Endothelial cell (in vitro differentiated cells): ENCODE measurements at regions not wholly inside any gene's neighbourhood (a gene's known extent, or its start where the extent isn't known, plus 50 kb on each side); places are given as distances from the start of the nearest gene placed in this dataset.

Source experiments
- DNase-seq: peaks from one replicate; pipeline ENCODE4 v3.0.0; 2021; ENCODE audit warnings: low spot score
- H3K27ac Mint-ChIP-seq: one replicate; pipeline ENCODE4 v1.8.0; 2021; ENCODE audit warnings: mixed read lengths, inconsistent platforms; ENCODE audit not compliant: unreplicated experiment
- H3K27me3 Mint-ChIP-seq: one replicate; pipeline ENCODE4 v1.8.0; 2021; ENCODE audit warnings: mild to moderate bottlenecking, moderate library complexity, mixed read lengths, inconsistent platforms; ENCODE audit not compliant: unreplicated experiment
- H3K36me3 Mint-ChIP-seq: one replicate; pipeline ENCODE4 v1.8.0; 2021; ENCODE audit warnings: mild to moderate bottlenecking, low read depth, mixed read lengths, inconsistent platforms; ENCODE audit not compliant: unreplicated experiment
- H3K4me1 Mint-ChIP-seq: one replicate; pipeline ENCODE4 v1.8.0; 2021; ENCODE audit warnings: mild to moderate bottlenecking, mixed read lengths, inconsistent platforms; ENCODE audit not compliant: unreplicated experiment
- H3K4me3 Mint-ChIP-seq: one replicate; pipeline ENCODE4 v1.8.0; 2021; ENCODE audit warnings: mild to moderate bottlenecking, mixed read lengths, inconsistent platforms; ENCODE audit not compliant: unreplicated experiment
- H3K9me3 Mint-ChIP-seq: one replicate; pipeline ENCODE4 v1.8.0; 2021; ENCODE audit warnings: mixed read lengths, inconsistent platforms; ENCODE audit not compliant: unreplicated experiment
- TF ChIP-seq, protein P1 (sequence below): fragments of 200-600 bp; sonication (generic); IDR thresholded peaks from one replicate; pipeline ENCODE4 v1.5.0; 2021; ENCODE audit warnings: antibody characterized with exemption; ENCODE audit not compliant: unreplicated experiment

DNA sequence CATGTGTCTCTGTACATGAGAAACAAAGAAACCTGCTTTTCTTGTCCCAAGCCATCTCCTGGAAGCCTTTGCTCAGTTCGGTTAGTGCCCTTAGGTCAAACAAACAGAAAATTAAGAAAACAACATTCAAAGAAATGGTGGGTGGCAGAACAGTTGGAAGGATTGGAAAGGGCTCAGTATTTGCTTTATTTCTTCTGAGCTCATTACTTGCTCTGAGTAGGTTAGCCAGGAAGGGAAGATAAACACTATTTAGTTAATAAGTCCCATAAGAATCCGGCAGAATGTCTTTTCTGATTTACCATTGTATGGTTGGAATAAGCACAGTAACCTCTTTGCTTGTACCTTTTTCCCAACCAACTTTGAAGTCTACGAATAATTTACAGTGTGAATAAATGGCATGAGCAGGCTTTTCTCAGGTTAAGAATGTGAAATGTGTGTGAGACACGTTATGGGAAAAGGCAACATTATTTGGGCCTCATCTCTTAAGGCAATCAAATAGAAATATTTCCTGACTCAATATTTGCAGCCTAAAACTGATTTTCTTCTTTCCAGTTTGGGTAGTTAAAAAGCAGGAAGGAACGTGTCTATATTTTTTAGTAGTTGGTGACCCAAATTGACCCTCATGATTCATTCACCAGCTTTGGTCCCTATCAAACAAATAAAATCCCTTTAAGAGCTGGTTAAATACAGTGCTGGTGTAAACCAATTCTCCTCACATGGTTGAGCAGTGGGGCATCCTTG is 158.5 kb downstream of the DKK1 start:
- DNase-seq, result no peak
- TF ChIP-seq, protein P1, sequence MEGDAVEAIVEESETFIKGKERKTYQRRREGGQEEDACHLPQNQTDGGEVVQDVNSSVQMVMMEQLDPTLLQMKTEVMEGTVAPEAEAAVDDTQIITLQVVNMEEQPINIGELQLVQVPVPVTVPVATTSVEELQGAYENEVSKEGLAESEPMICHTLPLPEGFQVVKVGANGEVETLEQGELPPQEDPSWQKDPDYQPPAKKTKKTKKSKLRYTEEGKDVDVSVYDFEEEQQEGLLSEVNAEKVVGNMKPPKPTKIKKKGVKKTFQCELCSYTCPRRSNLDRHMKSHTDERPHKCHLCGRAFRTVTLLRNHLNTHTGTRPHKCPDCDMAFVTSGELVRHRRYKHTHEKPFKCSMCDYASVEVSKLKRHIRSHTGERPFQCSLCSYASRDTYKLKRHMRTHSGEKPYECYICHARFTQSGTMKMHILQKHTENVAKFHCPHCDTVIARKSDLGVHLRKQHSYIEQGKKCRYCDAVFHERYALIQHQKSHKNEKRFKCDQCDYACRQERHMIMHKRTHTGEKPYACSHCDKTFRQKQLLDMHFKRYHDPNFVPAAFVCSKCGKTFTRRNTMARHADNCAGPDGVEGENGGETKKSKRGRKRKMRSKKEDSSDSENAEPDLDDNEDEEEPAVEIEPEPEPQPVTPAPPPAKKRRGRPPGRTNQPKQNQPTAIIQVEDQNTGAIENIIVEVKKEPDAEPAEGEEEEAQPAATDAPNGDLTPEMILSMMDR, result no peak
- Mint-ChIP-seq H3K4me1 (no peaks in the 10 kb centered on the region), H3K27ac (no peak overlapping the region), H3K27me3 (no peaks in the 10 kb centered on the region), H3K4me3 (no peak overlapping the region), H3K9me3 (no peaks in the 10 kb centered on the region), H3K36me3 (no peaks in the 10 kb centered on the region)

GRCh38 chr10:52474265-52474664 is 160.2 kb downstream of the DKK1 start:
- DNase-seq, result no peak
- H3K27ac Mint-ChIP-seq, result no peak overlapping the region
- no peaks in the 10 kb centered on the region for H3K9me3 Mint-ChIP-seq
- H3K4me3 Mint-ChIP-seq, result no peak overlapping the region
- H3K4me1 Mint-ChIP-seq, result no peaks in the 10 kb centered on the region
- TF ChIP-seq, protein P1, result no peak
- H3K36me3 Mint-ChIP-seq, result no peaks in the 10 kb centered on the region
- no peaks in the 10 kb centered on the region for H3K27me3 Mint-ChIP-seq

GRCh38 chr10:52477305-52477704 is 163.2 kb downstream of the DKK1 start:
- H3K36me3 Mint-ChIP-seq, result no peaks in the 10 kb centered on the region
- no peak overlapping the region for H3K4me3 Mint-ChIP-seq
- TF ChIP-seq, protein P1, result no peak
- no peak for DNase-seq
- H3K4me1 Mint-ChIP-seq, result no peaks in the 10 kb centered on the region
- no peak overlapping the region for H3K27ac Mint-ChIP-seq
- no peaks in the 10 kb centered on the region for H3K9me3 Mint-ChIP-seq
- H3K27me3 Mint-ChIP-seq, result no peaks in the 10 kb centered on the region

GRCh38 chr10:52479567-52479966 is 165.5 kb downstream of the DKK1 start:
- no peaks in the 10 kb centered on the region for H3K4me1 Mint-ChIP-seq
- no peaks in the 10 kb centered on the region for H3K9me3 Mint-ChIP-seq
- no peaks in the 10 kb centered on the region for H3K36me3 Mint-ChIP-seq
- no peaks in the 10 kb centered on the region for H3K27me3 Mint-ChIP-seq
- H3K27ac Mint-ChIP-seq, result no peak overlapping the region
- no peak overlapping the region for H3K4me3 Mint-ChIP-seq
- TF ChIP-seq, protein P1, result no peak
- DNase-seq, result no peak

- TF ChIP-seq, protein P1, result no peak
- no peak overlapping the region for H3K4me3 Mint-ChIP-seq
- H3K27me3 Mint-ChIP-seq, result no peaks in the 10 kb centered on the region
- DNase-seq, result no peak
- no peaks in the 10 kb centered on the region for H3K36me3 Mint-ChIP-seq
- no peaks in the 10 kb centered on the region for H3K9me3 Mint-ChIP-seq
- H3K27ac Mint-ChIP-seq, result no peak overlapping the region
- H3K4me1 Mint-ChIP-seq, result no peaks in the 10 kb centered on the region
Measured at GRCh38 chr10:52481986-52482555, 168.0 kb downstream of the DKK1 start.
